ENCODE measurements at regions not wholly inside any gene's neighbourhood (a gene's known extent, or its start where the extent isn't known, plus 50 kb on each side); places are given as distances from the start of the nearest gene placed in this dataset.

DNA sequence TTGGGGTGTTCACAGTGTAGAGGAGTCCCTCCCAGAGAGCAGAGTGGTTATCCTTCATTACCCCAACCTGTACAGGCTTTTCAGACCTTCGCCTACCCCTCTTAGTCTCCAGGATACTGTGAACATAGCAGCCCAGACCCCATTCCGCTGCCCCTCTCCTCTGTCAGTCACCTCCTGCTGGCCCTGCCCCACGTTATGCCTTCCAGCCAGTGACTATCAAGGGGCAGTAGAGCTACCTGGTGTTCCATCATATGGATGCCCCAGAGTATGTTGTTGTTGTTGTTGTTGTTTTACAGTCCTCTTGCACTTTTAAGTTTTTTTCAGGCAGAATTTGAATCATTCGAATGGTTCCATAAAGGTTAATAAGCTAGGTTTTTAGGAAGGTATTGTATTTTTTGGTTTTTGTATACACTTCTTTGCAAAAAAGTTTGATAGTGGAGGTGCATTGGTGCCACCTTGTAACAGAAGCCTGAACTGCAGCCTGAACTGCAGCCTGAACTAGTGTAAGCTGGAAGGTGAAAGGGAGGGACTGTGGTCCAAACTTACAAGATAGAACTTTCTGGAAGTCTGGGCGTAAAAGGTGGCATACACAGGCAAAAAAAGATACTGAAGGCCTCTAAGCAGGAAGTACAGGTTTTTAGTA lies 101.4 kb upstream of the RAB40AL start:
- Histone ChIP-seq H3K36me3 (no peaks in the 10 kb centered on the region), H3K9me3 (no peaks in the 10 kb centered on the region), H3K4me1 (no peaks in the 10 kb centered on the region), H3K27me3 (no peaks in the 10 kb centered on the region), H3K4me3 (no peak overlapping the region), H3K27ac (no peak overlapping the region)
- intact Hi-C loops (cut with DNase I) = no loop called here
- ATAC-seq (no peak), DNase-seq (peak in 2 of 4 donors; percentile 1 to 8)
- TF ChIP-seq, protein P1, sequence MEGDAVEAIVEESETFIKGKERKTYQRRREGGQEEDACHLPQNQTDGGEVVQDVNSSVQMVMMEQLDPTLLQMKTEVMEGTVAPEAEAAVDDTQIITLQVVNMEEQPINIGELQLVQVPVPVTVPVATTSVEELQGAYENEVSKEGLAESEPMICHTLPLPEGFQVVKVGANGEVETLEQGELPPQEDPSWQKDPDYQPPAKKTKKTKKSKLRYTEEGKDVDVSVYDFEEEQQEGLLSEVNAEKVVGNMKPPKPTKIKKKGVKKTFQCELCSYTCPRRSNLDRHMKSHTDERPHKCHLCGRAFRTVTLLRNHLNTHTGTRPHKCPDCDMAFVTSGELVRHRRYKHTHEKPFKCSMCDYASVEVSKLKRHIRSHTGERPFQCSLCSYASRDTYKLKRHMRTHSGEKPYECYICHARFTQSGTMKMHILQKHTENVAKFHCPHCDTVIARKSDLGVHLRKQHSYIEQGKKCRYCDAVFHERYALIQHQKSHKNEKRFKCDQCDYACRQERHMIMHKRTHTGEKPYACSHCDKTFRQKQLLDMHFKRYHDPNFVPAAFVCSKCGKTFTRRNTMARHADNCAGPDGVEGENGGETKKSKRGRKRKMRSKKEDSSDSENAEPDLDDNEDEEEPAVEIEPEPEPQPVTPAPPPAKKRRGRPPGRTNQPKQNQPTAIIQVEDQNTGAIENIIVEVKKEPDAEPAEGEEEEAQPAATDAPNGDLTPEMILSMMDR (IDR thresholded peaks at IDR 0.05) = peak; percentile 20 to 33

DNA sequence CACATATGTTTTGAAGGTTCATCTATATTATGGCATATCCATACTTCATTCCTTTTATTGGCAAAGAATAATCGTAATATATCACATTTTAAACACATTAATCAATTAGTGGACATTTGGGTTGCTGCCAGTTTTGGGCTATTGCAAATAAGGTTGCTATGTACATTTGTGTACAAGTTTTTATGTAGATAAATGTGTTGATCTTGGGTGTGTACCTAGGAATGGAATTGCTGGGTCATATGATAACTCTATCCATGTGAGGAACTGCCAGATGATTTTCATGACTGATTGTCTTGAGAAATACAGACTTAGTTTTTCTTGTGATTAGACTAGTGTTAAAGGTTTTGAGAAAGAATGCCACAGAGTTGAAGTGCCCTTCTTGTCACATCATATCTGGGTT lies 99.2 kb upstream of the RAB40AL start:
- ATAC-seq (no peak), DNase-seq (no peak)
- no peaks in the 10 kb centered on the region for H3K4me1 ChIP-seq
- H3K9me3 ChIP-seq = no peaks in the 10 kb centered on the region
- H3K4me3 ChIP-seq = no peak overlapping the region
- intact Hi-C loops (cut with DNase I) = no loop called here
- TF ChIP-seq, protein P1 (IDR thresholded peaks at IDR 0.05) = no peak
- H3K27me3 ChIP-seq = no peaks in the 10 kb centered on the region
- no peaks in the 10 kb centered on the region for H3K36me3 ChIP-seq
- no peak overlapping the region for H3K27ac ChIP-seq

DNA sequence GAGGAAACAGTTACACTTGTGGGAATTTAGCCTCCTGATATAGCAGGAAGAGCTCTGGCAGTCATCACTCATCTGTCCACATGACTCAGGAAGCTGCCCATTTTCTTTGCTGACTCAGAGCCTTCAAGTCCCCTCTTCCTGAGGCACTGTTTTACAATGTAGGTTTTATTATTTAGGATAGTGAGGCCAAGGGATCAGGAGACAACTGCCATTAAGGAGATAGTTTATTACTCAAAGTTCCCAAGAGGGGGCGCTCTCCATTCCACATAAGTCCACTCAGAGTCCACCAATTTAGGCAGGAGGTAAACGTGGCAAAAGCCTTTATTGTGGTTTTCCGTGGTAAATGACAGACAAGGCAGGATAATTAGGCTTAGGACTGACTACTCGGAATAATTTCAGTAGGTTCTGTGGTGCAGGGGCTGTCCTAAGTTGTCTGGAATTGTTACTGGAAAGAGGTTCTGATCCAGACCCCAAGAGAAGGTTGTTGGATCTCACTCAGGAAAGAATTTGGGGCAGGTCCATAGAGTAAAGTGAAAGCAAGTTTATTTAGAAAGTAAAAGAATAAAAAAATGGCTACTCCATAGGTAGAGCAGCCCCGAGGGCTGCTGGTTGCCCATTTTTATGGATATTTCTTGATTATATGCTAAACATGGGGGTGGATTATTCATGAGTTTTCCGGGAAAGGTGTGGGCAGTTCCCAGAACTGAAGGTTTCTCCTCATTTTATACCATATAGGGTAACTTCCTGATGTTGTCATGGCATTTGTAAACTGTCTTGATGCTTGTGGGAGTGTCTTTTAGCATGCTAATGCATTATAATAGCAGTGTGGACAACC lies 96.0 kb upstream of the RAB40AL start:
- Histone ChIP-seq H3K9me3 (no peaks in the 10 kb centered on the region), H3K27ac (no peak overlapping the region), H3K4me3 (no peak overlapping the region), H3K4me1 (no peaks in the 10 kb centered on the region), H3K27me3 (no peaks in the 10 kb centered on the region), H3K36me3 (no peaks in the 10 kb centered on the region)
- ATAC-seq (no peak), DNase-seq (no peak)
- TF ChIP-seq, protein P1 (IDR thresholded peaks at IDR 0.05) = no peak
- intact Hi-C loops (cut with DNase I) = no loop called here

DNA sequence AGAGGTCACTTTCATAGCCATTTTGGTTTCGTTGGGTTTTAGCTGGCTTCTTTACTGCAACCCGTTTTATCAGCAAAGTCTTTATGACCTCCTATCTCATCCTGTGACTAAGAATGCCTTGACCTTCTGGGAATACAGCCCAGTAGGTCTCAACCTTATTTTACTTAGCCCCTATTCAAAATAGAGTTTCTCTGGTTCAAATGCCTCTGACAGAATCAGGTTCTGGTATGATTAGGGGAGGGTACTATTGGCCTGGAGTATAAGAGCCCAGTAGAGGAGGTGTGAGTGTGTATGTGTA lies 95.4 kb upstream of the RAB40AL start:
- no peaks in the 10 kb centered on the region for H3K9me3 ChIP-seq
- ATAC-seq (no peak), DNase-seq (no peak)
- no peak overlapping the region for H3K4me3 ChIP-seq
- no peaks in the 10 kb centered on the region for H3K36me3 ChIP-seq
- TF ChIP-seq, protein P1 (IDR thresholded peaks at IDR 0.05) = no peak
- intact Hi-C loops (cut with DNase I) = no loop called here
- H3K27me3 ChIP-seq = no peaks in the 10 kb centered on the region
- no peaks in the 10 kb centered on the region for H3K4me1 ChIP-seq
- no peak overlapping the region for H3K27ac ChIP-seq

DNA sequence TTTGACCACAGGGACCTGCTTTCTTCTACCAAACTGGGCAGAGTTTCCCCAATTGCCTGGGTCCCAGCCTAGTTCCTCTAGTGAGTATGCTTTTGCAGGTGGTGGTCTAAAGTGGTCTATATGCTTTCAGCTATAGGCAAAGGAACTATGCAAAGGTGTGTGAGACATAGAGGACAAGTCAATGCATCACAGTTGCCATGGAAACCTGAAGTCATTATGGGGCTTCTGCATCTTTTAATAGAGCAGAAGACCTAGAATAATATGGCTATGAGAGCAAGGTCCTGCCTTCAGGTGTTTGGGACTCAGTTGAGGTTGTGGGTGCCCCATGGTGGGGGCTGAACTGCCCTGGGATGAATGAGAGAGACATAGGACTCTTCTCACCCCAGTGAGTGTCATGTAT lies 92.1 kb upstream of the RAB40AL start:
- no peaks in the 10 kb centered on the region for H3K36me3 ChIP-seq
- DNase-seq (no peak), ATAC-seq (no peak)
- no peak overlapping the region for H3K4me3 ChIP-seq
- TF ChIP-seq, protein P1 (IDR thresholded peaks at IDR 0.05) = no peak
- no peaks in the 10 kb centered on the region for H3K9me3 ChIP-seq
- intact Hi-C loops (cut with DNase I) = no loop called here
- no peak overlapping the region for H3K27ac ChIP-seq
- H3K4me1 ChIP-seq = no peaks in the 10 kb centered on the region
- no peaks in the 10 kb centered on the region for H3K27me3 ChIP-seq
